GM19328 (cell line): ENCODE measurements at regions not wholly inside any gene's neighbourhood (a gene's known extent, or its start where the extent isn't known, plus 50 kb on each side); places are given as distances from the start of the nearest gene placed in this dataset.

Source experiments
- ATAC-seq: cut with Tn5 transposase; IDR thresholded peaks from one replicate; pipeline ENCODE4 v1.9.1; 2021; ENCODE audit warnings: mild to moderate bottlenecking, moderate library complexity; ENCODE audit not compliant: unreplicated experiment

GRCh38 chr5:162323466-162323865 lies 255.9 kb downstream of the GABRG2 start:
- ATAC-seq: no peak

- ATAC-seq: no peak
Observed at GRCh38 chr5:162324328-162324727, 256.8 kb downstream of the GABRG2 start.

- ATAC-seq: no peak
Observed at GRCh38 chr5:162325143-162325727, 257.7 kb downstream of the GABRG2 start.

GRCh38 chr5:162334944-162335343 lies 267.4 kb downstream of the GABRG2 start:
- no peak for ATAC-seq

GRCh38 chr5:162360373-162360931 lies 292.9 kb downstream of the GABRG2 start:
- no peak for ATAC-seq

- ATAC-seq: no peak
Observed at GRCh38 chr5:162372256-162372655, 304.7 kb downstream of the GABRG2 start.

- no peak for ATAC-seq
Observed at GRCh38 chr5:162377895-162378294, 310.3 kb downstream of the GABRG2 start.

GRCh38 chr5:162382839-162383238 lies 315.3 kb downstream of the GABRG2 start:
- no peak for ATAC-seq

GRCh38 chr5:162384225-162384624 lies 316.7 kb downstream of the GABRG2 start:
- no peak for ATAC-seq

- no peak for ATAC-seq
Observed at GRCh38 chr5:162391833-162392232, 324.3 kb downstream of the GABRG2 start.

GRCh38 chr5:162392336-162392735 lies 324.8 kb downstream of the GABRG2 start:
- no peak for ATAC-seq

GRCh38 chr5:162393534-162393933 lies 326.0 kb downstream of the GABRG2 start:
- no peak for ATAC-seq

GRCh38 chr5:162407614-162408013 lies 340.0 kb downstream of the GABRG2 start:
- ATAC-seq: no peak

- ATAC-seq: no peak
Observed at GRCh38 chr5:162410365-162410764, 342.8 kb downstream of the GABRG2 start.

GRCh38 chr5:162429142-162429541 lies 361.6 kb downstream of the GABRG2 start:
- ATAC-seq: no peak

GRCh38 chr5:162434281-162434680 lies 366.7 kb downstream of the GABRG2 start:
- ATAC-seq: no peak

- no peak for ATAC-seq
Observed at GRCh38 chr5:162436055-162436454, 368.5 kb downstream of the GABRG2 start.

GRCh38 chr5:162444129-162444762 lies 376.7 kb downstream of the GABRG2 start:
- no peak for ATAC-seq

GRCh38 chr5:162456086-162456485 lies 388.5 kb downstream of the GABRG2 start:
- ATAC-seq: no peak

GRCh38 chr5:162466011-162466410 lies 398.4 kb downstream of the GABRG2 start:
- no peak for ATAC-seq

GRCh38 chr5:162473041-162473714 lies 405.6 kb downstream of the GABRG2 start:
- no peak for ATAC-seq

- ATAC-seq: no peak
Observed at GRCh38 chr5:162474239-162474638, 406.7 kb downstream of the GABRG2 start.
